NCI-H748 (cell line): ENCODE measurements at regions not wholly inside any gene's neighbourhood (a gene's known extent, or its start where the extent isn't known, plus 50 kb on each side); places are given as distances from the start of the nearest gene placed in this dataset.
A peak's percentile ranks its signal among the peaks of the same experiment; 100 is the strongest.

ENCODE experiments used
- DNase-seq: peaks from one replicate; lab custom pipeline; 2025; ENCODE audit not compliant: unreplicated experiment; lab: John Stamatoyannopoulos, UW

DNA sequence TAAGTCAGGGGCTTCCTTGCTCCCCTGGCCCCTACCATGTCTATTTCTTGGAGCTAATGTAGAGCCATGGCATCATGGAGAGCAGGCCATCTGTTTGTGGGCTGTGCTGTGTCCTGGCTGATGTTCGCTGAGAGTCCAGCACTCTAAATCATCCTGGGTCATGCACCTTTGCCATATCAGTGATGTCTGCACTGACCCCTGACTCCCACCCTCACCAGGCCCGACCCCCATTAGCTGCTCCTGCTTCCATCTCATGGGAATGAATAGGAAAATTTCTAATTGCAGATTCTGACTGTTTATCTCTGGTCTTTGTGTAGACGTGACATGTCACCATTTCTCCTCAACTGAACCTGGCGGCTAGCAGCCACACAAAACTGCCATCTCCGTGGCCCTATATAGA, 236.9 kb downstream of the NSG2 start:
- no peak for DNase-seq

DNA sequence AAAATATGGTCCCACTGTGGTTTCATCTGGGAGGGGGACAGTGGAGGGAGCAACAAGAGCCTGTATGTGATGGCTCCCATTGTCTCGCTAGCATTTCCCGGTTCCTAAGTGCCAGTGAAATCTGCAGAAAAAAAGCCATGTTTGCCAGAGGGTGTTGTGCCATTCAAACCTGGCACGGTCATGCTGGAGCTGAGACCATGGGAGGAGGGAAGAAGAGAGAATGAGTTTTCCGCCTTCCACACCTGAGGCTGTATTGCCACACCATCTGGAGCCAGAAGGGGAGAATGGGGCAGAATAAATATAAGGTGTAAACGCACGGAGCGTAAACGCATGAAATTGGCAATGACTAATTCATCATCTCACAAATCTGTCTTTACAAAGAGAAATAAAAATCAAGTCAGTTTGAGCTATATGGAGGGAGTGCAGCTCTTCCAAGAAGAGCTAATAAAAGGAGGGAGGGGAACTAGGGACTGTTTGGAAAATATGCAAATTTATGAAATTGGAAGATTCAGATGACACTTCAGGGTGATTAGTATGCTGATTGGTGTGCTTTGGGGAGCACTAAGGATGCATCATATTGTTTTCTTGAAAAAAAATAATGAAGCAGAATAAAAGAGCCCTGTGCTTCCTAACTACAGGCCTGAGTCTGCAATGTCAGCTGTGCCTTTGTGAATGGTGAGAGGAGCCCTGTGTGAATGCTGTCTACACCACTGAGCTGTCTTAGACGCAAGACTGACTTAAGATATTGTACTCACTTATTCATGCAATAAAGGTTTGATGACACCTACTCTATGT, 237.9 kb downstream of the NSG2 start:
- DNase-seq = peak; percentile 9

DNA sequence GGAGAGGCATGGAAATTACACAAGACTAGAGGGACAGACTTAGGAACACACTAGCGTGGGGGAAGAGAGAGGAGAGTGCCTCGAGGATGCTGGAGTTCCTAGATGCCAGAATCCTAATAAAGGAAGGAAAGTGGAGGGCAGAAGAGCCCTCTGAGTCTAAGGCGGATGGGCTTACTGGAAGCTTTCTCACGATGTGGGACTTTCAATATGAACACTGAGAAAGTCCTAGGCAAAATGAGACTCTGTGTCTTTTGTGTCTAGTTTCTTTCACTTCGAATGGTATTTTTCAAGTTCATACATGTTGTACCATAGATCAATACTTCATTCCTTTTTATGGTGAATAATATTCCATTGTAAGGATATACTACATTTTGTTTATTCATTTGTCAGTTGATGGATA, 239.4 kb downstream of the NSG2 start:
- DNase-seq = no peak

DNA sequence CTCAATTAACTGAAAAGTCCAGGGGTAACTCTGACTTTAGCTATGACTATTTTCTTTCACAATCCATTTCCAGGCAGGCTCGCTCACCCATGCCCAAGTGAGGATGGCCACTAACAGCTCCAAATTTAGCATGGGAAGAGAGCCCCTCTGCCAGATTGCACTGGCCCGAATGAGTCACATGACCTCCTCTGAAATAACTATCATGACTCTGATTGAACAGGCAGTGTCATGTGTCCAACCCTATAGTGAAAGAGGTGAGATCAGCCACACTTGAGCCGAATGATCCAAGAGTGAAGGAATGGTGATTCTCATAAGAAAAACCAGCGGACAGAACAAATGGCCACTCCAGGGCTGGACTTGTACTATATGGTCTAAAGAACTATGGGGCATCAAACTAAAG, 242.3 kb downstream of the NSG2 start:
- DNase-seq = no peak

DNA sequence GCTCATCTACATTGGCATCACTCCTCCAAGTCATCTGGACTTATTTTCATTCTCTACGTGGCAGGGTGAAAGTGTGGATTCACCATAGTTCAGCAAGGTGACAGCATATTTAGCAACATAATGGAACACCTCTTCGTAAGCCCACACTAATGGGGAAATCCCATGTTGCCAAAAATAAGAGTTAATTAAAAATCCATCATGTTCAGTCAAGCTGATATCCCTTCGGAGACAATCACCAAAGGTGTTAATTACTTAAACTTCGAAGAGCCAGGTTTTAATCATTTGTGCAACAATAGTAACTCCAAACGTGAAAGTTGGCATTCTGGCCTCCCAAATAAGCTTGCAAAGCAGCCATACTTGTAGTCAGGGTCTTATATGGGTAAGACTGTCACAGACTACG, 242.9 kb downstream of the NSG2 start:
- DNase-seq = no peak

DNA sequence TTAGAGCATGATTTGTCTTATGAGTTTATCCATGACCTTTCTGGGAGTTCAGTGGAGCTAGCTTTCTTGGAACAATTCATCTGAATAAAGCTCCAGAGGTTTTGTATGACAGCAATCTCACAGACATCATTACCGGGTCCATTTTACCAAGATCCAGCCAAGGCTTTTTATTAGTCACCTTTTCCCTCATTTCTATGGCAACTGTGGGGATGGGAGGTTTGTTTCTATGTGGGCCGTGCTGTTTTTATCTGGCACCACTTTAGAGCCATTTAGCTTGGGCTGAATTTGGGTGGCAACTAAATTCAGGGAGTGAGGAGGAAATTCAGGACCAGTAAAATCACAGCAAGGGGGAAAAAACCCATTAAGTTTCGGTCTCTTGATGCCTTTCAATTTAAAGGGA, 245.7 kb downstream of the NSG2 start:
- no peak for DNase-seq

DNA sequence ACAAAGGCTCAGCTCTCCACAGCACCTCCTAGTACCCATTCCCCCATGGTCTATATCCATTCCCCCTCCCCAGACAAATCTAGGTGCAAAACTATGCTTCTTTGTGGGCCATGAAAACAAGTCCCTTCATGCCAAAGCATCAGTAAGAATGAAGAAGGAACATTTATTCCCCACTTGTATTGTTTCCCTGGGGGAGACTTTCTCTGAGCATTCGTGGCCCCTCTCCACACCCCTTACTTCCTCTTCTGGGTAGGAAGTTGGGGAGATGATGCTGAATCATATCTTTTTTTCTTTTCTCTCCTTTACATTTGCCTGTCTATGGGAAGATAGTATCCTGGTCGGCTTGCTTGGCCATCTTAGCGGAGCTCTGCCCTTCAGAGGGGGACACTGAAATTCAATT, 246.8 kb downstream of the NSG2 start:
- DNase-seq = no peak

DNA sequence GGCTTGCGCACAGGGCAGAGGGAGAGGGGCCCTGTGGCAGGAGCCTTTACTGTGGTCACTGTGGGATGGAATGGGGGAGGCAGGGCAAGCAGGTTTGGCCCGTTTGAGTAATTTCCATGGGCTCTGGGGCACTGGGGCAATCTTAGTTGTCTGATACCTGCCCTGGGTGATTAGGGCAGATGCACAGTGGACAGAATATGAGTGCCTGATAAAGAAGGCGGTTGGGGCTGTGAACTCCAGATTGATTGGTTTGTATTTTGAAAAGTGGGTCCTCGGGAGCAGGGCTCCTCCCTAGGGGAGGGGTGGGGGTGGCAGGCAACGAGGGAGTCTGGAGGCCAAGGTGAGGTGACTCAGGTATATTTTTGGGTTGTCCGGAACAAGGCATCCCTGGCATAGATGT, 247.5 kb downstream of the NSG2 start:
- DNase-seq = no peak

DNA sequence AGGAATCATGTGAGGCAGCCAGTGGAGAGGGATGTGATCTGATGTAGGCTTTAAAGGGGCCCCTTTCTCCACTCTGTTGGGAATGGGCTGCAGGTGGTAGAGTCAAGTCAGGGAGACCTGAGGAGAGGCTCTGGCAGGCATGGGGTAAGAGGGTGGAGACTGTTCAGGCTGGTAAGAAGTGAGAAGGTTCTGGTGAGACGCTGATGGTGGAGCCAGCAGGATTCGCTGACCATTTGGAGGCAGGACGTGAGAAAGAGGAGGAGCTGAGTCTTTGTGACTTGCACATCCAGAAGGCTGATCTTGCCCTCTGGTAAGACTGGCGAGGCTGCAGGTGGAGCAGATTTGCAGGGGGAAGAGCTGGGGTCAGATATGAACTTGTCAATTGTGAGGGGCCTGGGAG, 248.0 kb downstream of the NSG2 start:
- DNase-seq = no peak

DNA sequence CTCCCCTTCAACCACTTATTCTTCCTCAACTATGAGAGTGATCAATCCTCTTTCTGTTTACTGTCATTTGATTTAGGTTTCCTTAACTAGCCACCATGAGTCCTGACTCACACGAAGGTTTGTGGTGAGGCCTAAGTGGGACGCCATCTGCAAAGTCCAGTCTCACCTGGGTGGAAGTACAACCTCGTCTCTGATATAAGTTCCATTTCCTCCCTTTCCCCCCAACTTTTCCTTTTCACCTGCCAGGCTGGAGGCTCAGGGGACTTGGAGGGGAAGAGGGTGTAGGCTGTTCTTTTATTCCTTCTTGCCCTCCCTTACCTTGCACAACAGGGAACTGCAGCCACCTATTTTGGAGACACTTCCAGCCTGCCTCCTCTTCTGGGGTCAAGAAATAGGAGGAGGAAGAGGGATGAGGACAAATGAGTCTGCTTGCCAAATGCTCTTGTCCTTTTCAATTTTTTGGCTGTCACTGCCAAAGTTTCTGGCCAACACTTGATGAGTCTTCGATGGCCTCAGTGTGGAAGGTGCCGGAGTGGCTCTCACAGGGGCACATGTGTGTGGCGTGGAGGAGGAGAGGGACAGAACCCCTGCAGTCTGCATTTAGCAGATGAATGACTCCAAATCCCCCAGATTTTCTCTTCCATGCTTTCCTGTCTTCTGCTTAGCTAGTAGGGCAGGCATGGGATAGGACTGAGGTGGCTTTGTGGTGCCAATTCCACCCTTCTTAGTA, 249.6 kb downstream of the NSG2 start:
- no peak for DNase-seq

DNA sequence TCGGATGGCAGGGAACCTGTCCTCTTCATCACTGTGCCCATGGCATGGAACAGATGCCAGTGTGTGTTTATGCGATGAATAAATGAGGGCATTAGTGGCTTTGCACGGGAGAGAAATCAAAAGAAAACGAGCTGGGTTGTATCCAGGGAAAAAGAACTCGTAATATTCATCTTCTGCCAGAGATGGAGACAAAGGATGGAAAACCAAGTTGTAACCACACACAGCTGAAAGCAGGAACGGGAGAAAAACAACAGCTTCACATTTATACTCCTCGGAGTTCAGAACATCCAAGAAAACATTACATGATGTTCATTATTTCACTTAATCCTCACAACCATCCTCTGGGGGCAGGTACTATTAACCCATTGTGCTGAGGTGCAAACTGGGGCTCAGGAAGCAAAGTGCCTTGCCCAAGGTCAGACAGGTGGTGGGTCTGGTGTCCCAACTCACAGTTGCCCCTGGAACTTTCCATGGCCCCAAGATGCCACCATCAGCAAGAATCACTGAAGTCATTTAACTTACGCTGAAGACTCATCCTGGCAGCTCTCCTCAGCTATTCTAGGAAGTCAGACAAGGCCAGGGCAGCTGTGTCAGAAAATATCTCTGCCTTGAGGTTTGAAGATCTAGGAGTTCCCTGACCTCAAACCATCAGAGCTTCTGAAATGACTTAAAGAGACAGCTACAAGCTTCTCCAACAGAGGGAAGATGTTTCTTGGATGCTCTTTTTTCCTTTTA, 250.4 kb downstream of the NSG2 start:
- no peak for DNase-seq

DNA sequence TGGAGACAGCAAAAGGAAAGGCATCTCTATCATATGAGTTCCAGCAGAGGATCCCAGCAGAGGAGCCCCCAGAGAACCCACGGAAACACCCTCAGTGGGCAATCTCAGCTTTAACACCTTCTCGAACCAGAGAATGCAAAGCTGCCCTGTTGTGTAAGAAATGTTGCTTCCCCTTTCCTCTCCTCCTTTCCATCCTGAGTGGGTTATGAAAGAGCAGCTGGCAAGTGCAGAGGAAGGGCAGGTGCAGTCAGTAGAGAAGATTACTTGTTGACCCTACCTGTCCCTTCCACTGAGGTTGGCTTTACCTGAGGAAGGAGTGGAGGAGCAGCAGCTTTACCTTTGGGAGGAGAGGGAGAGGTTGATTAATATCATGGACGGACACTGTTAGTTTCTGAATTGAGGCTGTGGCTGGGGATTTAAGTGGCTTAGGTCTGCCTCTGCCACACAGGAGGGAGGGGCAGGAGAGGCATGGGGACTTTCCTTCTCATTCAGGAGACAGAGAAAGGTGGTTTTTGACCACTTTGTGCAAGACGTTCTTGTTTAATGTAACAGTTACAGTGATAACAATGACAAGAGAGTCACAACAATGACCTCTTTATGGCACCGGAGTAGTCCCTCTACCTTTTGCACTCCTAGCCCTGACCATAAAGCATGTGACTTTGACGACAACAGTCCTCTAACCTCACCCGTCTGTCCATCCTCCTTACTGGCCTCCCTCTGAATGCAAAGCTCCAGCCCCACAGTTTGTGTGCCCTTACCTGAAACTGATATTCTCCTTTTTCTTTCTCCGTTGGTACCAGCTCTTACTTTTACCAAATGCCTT, 254.8 kb downstream of the NSG2 start:
- peak; percentile 25 for DNase-seq

DNA sequence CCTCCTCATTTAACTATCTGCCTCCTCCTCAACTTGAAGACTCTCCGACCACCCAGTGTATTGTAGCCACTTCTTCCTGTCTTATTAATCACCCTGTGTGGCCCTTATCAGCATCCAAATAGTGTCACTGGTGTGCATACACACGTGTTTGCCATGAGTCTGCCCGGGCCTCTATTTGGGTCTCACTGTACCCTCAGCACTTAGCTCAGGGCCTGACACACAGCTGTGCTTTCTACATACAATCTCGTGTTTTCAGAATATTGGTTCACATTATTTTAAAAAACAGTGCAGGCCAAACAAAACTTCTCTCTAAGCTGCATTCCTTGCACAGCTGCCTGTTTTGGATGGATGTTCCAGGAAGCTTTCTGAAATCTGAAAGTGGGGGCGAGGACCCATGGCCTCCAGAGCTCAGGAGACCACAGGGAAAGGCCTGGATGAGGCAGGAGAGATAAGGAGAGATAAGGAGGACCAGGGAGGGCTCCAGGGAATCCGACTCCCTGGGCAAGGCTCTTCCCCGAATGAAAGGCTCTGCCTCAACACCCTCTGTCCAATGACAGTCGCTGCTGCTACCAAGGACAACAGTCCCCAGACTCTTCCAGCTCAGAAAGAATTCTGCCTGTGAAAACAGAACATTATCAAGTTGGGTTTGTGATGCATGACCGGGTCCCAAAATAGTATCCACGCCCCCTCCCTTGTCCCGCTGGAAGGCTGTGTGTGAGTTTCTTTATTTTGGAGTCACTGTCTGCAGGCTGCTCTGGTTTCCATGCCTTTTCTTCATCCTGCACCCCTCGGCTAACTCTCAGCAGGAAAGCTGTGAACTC, 255.6 kb downstream of the NSG2 start:
- DNase-seq = no peak

DNA sequence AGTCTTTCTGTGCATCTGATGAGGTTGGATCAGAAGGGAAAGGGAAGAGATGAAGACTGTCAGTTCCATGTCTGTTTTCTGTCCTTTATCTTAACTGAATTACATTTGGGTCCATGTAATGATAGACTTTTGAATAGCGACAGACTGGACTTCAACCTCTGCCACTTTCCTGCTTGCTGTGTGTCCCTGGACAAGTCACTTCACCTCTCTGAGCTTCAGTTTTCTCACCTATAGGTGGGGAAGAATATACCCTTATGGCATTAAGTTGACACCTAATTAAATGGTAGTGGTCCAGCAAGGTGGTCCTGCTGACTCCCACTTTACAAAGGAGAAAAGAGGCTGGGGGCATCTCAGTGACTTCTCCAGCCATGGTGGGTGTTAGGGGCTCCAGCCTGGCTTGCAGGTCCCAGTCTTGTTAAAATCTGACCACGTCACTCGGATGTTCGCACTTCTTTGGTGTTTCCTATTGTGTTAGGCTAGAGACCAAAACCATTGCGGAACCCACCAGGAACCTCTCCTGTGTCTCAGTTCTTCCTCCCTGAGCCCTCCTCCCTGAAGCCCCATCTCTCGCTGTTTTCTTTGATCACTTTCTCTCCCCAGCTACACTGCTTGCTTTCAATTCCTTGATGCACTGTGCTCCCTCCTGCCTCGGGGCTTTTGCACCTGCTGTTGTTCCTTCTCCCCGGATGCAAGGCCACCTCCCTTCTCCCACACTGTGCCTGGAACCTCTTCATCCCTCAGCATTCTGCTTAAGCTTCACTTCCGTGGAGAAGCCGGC, 256.5 kb downstream of the NSG2 start:
- DNase-seq = no peak

DNA sequence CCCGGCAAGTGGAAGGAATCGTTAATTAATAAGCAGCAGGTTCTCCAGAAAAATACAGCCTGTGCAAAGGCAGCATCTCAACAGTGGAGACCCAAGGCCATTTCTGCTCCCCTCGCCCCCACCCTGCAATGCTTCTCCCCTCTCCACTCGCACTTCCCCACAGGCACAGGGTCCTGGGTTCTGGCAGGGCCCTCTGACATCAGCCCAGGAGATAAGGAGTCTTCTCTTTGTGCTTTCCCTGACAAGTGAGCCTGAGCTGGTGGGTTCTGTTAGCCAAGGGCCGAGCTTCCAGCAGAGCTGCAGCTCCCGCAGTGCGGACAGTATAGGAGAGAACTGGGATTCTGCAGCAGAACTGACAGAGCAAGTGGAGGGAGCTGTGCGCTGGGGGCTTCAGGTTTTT, 257.5 kb downstream of the NSG2 start:
- DNase-seq = no peak

DNA sequence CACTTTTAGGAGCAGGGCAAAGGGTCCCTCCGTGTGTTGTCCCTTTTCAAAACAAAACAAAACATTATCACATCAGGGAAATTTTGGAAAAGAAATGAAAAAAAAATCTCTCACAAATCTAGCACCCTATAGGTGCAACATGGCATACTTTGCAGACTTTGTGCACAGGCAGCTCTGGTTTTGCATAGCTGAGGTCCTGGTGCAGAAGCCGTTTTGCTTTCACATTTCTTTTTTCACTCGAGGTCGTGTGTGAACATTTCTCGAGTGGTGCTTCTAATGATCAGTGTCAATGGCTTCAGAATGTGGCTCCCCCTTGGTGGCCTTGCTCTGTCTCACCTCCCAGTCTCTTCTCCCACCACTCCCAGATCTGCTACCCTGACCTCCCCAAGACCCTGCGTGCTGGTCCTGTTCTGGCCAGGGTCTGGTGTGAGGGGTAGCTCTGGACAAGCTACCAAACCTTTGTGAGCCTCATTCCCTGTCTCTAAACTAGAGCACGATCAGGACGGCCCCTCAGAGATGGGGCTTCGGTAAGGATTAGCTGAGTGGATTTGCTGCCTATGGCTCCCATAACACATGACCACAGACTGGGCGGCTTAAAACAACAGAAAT, 258.0 kb downstream of the NSG2 start:
- DNase-seq = no peak

DNA sequence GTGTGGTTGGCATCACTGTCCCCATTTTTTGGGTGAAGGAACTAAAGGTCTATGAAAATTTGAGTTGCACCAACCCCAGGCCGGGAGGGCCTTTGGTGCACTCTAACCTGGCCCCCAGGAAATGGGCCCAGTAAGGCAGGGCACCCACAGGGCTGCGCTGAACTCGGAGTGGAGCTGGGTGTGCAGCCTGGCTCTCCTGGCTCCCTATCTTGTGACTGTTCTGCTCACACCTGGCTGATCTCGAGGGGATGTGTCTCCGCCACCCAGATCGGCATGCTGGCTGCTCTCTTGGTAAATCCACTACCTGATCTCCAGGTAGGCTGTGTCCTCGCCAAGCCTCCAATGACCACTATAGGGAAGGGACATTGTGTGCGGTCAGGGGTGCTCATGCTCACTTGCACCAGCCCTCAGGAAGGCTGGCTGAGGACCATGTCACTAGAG, 259.8 kb downstream of the NSG2 start:
- DNase-seq = no peak

DNA sequence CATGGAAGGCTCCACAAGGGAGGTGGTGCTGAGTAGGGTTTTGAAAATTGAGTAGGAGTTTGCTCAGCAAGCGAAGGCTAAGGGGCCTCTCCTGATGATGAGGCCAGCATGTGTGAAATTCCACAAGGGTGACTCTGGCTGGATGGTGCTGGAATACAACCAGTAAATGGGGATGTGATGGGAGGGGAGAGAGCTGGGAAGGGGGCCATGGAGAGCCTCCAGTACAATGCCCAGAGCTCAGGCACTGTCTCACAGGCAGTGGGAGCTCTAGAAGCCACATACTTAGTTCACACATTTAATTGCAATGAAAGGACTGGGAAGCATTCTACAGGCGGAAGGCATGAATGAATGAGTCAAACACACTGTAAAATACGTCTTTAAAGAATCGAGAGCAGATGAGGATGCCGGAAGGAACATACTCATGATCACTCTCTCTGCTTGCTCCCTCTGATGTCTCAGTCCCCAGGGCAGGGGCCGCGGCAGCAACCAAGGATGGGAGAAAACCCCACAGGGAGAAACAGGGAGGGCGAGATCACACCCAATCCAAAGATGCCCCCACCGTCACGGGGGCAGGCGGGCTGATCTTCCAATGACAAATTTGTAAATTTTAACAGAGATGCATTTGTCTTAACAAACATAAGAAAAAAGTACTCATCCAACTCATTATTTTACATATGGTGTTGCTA, 261.0 kb downstream of the NSG2 start:
- DNase-seq = no peak

DNA sequence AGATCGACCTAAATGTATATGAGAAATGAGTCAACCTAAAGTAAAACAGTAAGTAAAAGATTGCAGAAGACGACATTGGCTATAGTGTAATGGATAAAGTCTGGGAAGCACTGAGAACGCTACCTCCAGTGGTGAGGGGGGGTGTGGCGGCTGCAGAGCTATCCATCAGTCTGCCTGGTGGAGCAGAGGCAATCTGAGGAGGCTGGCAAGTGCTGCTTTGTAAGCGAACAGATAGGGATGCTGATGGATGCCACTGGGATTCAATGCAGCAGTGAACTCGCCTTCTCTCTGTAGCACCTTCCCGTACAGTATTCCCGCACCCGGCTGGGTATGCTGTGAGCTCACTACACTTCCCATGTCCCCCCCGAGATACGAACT, 261.5 kb downstream of the NSG2 start:
- DNase-seq = peak; percentile 13
